ENCODE measurements at regions not wholly inside any gene's neighbourhood (a gene's known extent, or its start where the extent isn't known, plus 50 kb on each side); places are given as distances from the start of the nearest gene placed in this dataset.
"Not testable (repeated sequence)": the region's sequence is repeated elsewhere in the genome, so short reads cannot be mapped to it uniquely, and the experiment has no call there.

DNA sequence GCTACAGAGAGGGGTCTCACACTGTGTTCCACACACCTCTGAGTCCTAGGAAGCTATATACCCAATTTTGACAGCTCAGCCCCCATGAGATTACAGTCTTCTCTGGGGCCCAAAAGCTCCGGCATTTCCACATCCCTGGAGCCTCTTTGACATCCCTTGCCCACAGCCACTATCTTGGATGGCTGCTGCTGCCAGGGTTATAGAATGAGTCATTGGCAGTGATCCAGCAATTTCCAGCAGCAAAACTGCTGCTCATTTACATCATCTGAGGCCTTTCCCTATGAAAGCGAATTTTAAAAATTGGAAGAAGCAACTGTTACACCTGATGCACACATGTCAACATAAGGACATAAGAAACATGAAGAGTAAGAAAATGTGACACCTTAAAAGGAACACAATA, 590.7 kb downstream of the MEI4 start:
- DNase-seq: no peak

DNA sequence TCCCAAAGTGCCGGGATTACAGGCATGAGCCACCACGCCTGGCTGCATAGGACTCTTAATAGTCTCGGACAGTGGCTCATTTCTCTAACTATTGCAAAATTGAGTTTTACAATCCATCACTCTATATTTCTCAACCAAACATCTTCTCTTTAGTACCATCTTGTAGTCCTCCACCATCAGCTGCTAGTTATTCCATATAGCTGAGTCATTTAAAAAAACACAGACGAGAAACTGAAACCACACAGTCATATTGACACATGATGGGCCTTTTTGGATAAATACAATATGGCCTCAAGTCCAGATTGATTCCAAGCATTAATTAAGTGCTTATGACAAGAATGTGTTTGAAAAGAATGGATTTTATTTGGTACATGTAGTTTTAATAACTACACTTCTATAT, 599.1 kb downstream of the MEI4 start:
- DNase-seq: no peak

- DNase-seq: no peak
These were observed 600.8 kb downstream of the MEI4 start for GRCh38 chr6:78253618-78254017.

DNA sequence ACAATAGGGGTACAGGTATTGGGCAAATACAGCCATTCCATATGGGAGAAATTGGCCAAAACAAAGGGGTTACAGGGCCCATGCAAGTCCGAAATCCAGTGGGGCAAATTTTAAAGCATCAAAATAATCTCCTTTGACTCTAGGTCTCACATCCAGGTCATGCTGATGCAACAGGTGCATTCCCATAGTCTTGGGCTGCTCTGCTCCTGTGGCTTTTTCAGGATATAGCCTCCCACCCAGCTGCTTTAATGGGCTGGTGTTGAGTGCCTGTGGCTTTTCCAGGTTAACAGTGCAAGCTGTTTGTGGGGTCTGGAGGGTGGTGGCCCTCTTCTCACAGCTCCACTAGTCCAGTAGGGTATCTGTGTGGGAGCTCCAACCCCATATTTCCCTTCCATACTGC, 607.1 kb downstream of the MEI4 start:
- DNase-seq: no peak

GRCh38 chr6:78260427-78260826, 606.9 kb upstream of the IRAK1BP1 start:
- DNase-seq: not testable (repeated sequence)

GRCh38 chr6:78268591-78269452, 598.5 kb upstream of the IRAK1BP1 start:
- no peak for DNase-seq

DNA sequence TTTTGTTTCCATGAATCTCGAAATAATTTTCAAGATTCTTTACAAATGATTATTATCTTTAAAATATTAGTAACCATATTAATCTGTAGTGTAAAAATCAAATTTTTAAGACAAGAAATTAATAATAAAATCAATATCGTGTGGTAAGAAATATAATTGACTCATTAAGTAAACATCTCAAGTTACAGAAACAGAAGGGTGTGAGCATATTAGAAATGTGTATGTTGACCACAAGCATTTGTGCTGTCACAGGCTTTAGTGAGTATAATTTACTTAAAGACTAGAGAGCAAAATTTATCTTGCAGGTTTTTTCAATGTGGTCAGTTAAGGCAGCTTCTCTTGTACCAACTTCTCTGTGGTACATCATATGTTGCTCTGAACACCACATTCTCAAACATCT, 566.5 kb upstream of the IRAK1BP1 start:
- DNase-seq: no peak

DNA sequence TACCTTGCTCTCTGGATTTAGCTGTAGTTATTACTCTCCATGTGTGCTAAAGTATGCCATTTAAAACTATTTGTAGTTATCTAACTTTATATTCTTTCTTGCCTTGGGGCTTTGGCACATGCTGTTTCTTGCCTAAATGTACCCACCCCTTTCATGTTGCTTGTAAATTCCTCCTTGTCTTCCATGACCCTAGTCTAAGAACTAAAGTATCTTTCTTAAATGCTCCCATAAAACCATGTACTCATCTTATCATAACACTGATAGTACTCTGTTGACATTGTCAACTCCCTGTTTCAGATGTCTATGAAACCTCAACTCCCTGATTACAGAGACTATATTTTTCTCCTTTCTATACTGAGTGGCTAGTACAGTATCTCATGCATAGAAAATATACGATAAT, 564.9 kb upstream of the IRAK1BP1 start:
- no peak for DNase-seq

DNA sequence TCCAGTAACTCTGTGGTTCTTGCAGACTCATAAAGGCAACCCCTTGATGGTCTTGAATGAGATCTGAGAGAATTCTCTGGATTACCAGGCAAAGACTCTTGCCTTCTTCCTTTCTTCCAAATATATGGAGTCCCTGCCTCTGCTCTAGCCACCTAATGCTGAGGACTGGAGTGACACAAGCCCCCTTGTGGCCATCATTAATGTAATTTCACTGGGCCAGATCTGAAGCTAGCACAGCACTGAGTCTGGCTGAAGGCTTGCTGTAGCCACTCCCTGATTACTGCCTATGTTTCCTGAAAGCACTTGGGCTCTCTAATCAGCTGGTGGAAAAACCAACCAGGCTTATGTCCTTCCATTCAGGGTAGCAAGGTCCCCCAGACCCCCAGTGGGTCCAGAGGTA, 559.3 kb upstream of the IRAK1BP1 start:
- no peak for DNase-seq

DNA sequence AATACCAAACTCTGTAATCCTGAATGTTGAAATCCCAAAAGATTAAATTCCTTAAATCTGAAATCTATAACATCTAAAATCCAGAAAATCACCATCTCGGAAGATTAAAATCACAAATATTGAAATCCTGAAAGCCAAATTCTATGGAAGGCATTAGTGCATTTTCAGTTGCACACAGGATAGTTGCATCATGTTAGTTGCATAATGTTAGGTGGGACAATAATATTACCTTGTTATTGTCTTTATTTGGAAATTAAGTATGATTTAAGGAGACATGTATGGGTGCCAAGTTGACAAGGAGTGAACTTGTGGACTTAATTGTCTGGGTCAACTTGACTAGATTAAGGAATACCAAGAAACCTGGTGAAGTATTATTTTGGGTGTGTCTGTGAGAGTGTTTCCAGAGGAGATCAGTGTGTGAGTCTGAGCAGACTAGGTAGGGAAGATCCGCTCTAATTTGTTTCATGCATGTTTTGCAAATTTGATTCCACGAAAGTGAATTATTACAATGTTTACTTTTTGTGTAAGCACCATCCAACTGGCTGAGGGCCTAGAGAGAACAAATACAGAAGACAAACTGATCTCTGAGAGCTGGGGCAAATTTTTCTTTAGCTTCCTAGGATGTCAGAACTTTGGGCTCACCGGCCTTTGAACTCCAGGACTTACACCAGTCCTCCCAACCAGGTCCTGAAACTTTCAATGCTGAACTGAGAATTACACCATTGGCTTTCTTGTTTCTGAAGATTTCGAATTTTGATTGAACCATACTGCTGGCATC, 545.1 kb upstream of the IRAK1BP1 start:
- DNase-seq: no peak

DNA sequence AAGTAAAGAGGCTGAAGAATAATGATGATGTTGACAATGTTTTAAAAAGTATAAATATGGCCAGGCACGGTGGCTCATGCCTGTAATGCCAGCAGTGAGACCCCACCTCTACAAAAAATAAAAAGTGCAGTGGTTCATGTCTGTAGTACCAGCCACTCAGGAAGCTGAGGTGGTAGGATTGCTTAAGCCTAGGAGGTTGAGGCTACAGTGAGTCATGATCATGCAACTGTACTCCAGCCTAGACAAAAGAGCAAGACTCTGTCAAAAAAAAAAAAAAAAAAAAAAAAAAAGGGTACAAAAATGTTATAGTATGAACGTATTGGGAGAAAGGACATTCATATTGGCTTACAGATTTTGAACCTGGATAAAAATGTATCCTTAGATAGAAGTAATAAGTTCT, 543.1 kb upstream of the IRAK1BP1 start:
- no peak for DNase-seq

- no peak for DNase-seq
These were observed 526.6 kb upstream of the IRAK1BP1 start for GRCh38 chr6:78340755-78341154.

DNA sequence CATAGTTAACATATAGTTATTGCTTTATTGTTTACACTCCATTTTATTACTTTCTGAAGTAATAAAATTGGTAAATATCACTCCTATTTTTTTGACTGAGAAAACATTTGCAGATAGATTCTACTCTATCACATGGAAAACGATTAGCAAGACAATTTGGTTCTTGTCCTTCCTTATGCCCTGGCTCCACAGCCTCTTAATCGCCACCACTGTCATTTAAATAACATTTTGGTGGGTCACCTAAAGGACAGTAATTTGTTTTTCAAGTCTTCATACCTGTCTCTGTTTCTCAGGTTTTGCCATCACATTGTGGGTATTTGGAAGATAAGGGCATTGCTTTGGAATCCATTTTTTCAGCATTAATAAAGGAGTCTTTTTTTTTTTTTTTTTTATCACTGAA, 521.5 kb upstream of the IRAK1BP1 start:
- DNase-seq: no peak

DNA sequence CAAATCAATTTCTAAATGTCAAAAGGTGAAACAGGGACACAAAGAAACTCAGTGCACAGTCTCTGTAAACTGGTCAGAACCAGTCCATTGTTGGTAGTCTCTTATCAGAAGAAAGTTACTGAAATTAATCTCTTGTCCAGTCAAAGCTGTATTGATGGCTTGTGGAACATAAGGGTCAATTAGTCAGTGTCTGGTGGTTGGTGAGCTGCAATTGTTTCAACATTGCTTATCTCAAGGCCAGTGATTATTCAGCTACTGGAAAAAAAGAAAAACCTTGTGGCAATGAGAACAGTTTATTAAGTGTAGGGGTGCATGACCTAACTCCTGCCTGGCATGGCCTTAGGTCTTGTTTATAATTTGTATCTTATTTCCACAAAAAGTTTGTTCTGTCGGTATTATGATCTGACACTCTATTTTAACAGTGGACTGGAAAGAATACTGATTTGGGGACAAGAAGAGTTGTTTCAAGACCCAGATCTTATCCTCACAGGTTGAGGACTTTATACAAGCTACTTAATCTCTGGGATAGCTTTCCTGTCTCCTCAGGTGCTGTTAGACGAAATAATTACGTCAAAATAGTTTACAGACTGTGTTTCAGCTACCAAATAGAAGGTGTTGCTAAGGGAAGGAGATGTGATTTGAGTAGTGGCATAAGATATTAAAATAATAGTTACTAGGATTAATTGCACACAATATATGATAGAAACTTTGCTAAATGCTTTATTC, 520.0 kb upstream of the IRAK1BP1 start:
- no peak for DNase-seq

GRCh38 chr6:78353040-78353439, 514.3 kb upstream of the IRAK1BP1 start:
- no peak for DNase-seq

DNA sequence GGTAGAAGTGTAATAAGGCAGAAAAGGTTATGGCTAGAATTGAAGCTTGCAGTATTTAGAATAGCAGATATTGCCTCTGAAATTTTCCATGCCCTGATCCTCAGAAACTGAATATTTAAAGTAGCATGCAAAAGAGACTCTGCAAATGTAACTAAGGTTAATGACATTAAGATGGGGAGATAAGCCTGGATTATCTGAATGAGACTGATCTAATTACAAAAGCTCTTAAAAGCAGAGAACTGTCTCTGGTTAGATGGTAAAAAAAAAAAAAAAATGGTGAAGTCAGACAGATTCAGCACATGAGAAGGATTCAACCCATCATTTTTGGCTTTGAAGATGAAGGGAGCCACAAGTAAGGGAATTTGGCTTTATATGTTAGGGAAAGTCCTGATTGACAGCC, 503.7 kb upstream of the IRAK1BP1 start:
- no peak for DNase-seq

- no peak for DNase-seq
These were observed 501.9 kb upstream of the IRAK1BP1 start for GRCh38 chr6:78365473-78365872.

DNA sequence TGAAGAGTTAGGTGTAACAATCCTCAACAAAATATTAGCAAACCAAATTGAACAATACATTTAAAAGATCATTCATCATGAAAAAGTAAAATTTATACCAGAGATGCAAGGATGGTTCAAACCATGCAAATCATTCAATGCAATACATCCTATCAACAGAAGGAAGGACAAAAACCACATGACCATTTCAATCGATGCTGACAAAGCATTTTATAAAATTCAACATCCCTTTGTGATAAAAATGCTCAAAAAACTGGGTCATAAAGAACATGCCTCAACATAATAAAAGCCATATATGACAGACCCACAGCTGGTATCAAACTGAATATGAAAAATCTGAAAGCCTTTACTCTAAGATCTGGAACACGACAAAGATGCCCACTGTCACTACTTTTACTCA, 490.3 kb upstream of the IRAK1BP1 start:
- no peak for DNase-seq

DNA sequence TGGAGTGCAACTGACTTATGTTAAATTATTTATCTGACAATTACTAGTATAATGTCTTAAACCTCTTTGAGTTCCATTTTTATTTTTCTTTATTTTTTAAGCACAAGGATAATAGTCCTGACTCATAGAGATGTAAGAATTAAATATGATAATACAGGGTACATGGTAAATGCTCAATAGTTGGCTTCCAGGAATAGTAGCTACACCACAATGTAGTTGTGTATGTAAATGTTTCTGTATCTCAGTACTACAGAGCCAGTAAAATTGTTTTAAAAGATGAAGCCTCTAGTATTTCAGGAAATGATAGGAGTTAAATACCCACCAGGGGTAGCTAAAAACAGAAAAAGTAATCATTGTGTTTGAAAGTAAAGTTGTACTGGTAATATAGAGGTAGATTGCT, 487.4 kb upstream of the IRAK1BP1 start:
- no peak for DNase-seq

DNA sequence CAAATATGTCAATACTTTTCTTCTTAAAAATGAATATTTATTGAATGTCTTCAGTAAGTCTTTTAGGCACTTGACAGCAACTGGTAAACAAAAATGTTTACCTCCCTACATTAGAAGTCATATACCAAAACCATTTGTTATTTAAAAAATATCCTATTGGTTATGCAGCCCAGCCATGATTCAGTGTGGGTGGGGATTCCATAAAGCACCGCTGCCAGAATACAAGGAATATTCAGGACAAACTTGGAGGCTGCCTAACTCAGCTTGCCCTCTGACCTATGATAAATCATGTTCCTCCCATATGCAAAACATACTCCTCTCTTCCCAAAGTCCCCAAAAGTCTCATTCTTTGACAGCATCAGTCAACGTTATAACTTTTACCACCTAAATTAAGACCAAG, 486.8 kb upstream of the IRAK1BP1 start:
- DNase-seq: no peak

DNA sequence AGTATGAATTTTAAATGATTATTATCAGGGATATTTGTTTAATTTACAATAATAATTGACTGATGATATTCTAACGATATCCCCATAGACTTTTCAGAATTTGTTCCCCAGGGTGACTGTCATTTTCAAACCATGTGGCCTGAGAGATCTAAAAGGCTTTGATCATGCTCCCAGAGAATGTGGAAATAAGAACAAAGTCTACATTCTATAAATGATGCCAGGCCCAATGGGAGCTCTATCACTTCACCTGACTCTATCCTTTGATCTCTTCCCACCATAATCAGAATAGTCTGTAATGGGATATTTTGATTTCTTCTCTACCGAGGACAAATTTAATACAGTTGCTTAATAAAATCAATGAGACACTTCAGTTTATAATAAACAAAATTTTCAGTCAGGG, 483.4 kb upstream of the IRAK1BP1 start:
- DNase-seq: no peak

GRCh38 chr6:78386854-78387253, 480.5 kb upstream of the IRAK1BP1 start:
- DNase-seq: not testable (repeated sequence)

DNA sequence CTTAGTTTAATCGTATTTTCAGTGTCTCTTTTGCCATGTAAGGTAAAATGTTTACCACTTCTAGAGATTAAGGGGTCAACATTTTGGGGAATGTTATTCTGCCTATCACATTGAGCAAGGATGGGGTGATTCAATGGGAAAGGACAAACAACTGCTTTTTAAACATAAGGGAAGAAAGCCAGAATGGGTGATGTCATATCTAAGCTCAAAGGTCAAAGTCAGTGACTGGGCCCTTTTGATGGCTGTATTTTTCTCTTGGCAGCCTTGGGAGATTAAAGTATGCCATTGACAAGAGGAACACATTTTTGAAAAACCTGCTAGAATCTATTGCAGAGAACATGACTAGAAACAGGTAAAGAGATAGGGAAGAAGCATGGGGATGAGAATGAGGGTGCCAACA, 477.3 kb upstream of the IRAK1BP1 start:
- DNase-seq: no peak

DNA sequence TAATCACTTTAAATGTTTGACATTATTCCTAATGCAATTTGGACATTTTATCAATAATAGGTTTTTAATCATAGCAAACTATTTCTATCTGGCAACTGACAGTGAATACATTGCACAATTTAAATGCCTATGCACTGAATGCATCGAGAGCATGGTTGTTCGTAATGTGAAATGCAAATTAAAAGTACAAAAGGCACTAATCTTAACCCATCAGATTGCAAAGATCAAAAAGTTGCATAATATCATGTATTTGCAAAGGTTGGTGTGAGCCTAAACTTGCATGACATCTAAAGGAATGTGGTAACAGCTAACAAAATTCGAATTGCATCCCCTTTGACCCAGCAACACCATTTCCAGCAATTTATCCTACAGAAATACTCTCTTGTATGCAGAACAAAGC, 469.9 kb upstream of the IRAK1BP1 start:
- DNase-seq: no peak
